ENCODE measurements at regions not wholly inside any gene's neighbourhood (a gene's known extent, or its start where the extent isn't known, plus 50 kb on each side); places are given as distances from the start of the nearest gene placed in this dataset.

DNA sequence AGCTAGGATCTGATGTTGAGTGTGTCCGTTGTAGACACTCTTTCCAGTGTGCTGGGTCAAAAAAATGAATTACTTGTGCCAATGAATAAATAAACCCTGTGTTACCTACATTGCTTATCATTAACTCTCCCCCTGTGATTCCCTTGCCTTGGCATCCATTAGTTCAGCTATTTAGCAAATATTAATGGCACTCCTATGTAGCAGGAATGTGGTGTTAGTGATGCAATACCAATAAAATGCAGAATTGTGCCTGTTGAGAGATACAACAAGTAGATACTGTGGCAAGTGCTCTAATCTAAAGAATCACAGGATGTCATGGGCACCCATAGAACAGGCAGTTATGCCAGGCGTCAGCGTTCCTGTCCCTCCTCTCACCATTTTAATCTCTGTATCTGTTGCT, 343.2 kb downstream of the PMP22 start:
- no peak for TF ChIP-seq CTCF (IDR thresholded peaks at IDR 0.05)
- no peak for TF ChIP-seq EZH2 (IDR thresholded peaks at IDR 0.05)
- no peak for TF ChIP-seq EZH2phosphoT487 (IDR thresholded peaks at IDR 0.05)
